HEK293 (cell line): ENCODE measurements at regions not wholly inside any gene's neighbourhood (a gene's known extent, or its start where the extent isn't known, plus 50 kb on each side); places are given as distances from the start of the nearest gene placed in this dataset.

Source experiments
- CTCF ChIA-PET: fragments of 350-600 bp; formaldehyde crosslinking; extraction: SDS; loops from one replicate; lab custom pipeline; 2021; ENCODE audit warnings: antibody characterized with exemption; lab: Yijun Ruan, JAX
- POLR2A ChIA-PET: fragments of 300-600 bp; formaldehyde crosslinking; extraction: SDS; loops from one replicate; lab custom pipeline; 2020; ENCODE audit warnings: antibody characterized with exemption, inconsistent platforms; lab: Yijun Ruan, JAX
- H3K27ac ChIP-seq: fragments of 200-500 bp; sonication (Bioruptor generic); 2 replicates; pipeline ENCODE4 v1.5.1; 2014; ENCODE audit warnings: low read depth, low read length, control low read depth, inconsistent platforms; ENCODE audit errors: extremely low read depth
- H3K36me3 ChIP-seq, 2 experiments: fragments of 200-500 bp in 1 of 2; sonication (Bioruptor generic) in 1 of 2; 1 replicate in 1 of 2; 2 replicates in 1 of 2; pipeline ENCODE4 v1.5.1; 2014 to 2017; ENCODE audit warnings: inconsistent platforms in 2 of 2, low read length in 2 of 2; ENCODE audit not compliant: control insufficient read depth in 2 of 2, insufficient read depth in 1 of 2
- H3K4me1 ChIP-seq: fragments of 200-500 bp; sonication (Bioruptor generic); 2 replicates; pipeline ENCODE4 v1.5.1; 2014; ENCODE audit warnings: mild to moderate bottlenecking, low read length, inconsistent platforms; ENCODE audit not compliant: control insufficient read depth, insufficient read depth
- H3K4me3 ChIP-seq: 2 replicates; pipeline ENCODE4 v1.5.1; 2011; ENCODE audit warnings: low read depth, mild to moderate bottlenecking, control low read depth, low read length, moderate library complexity
- H3K9me3 ChIP-seq: fragments of 200-500 bp; sonication (Bioruptor generic); 2 replicates; pipeline ENCODE4 v1.5.1; 2014; ENCODE audit warnings: low read depth, low read length, inconsistent platforms; ENCODE audit not compliant: control insufficient read depth, insufficient read depth
- MZF1 ChIP-seq: fragments of 450-650 bp; formaldehyde crosslinking; IDR thresholded peaks from 2 replicates; pipeline ENCODE4 v1.5.1; 2017; ENCODE audit warnings: missing biosample characterization, missing genetic modification characterization, borderline replicate concordance
- TSHZ1 ChIP-seq: fragments of 450-650 bp; formaldehyde crosslinking; IDR thresholded peaks from 2 replicates; pipeline ENCODE4 v1.5.1; 2016; ENCODE audit warnings: missing biosample characterization, missing genetic modification characterization, borderline replicate concordance
- ZNF112 ChIP-seq: fragments of 450-650 bp; formaldehyde crosslinking; IDR thresholded peaks from 2 replicates; pipeline ENCODE4 v1.5.0; 2017; ENCODE audit warnings: missing biosample characterization, missing genetic modification characterization
- ZNF157 ChIP-seq: fragments of 450-650 bp; formaldehyde crosslinking; IDR thresholded peaks from 2 replicates; pipeline ENCODE4 v1.5.1; 2016; ENCODE audit warnings: missing biosample characterization, missing genetic modification characterization
- ZNF169 ChIP-seq: fragments of 450-650 bp; formaldehyde crosslinking; IDR thresholded peaks from 2 replicates; pipeline ENCODE4 v1.5.1; 2016; ENCODE audit warnings: missing biosample characterization, missing genetic modification characterization
- ZNF174 ChIP-seq: fragments of 450-650 bp; formaldehyde crosslinking; IDR thresholded peaks from 2 replicates; pipeline ENCODE4 v1.5.0; 2017; ENCODE audit warnings: missing biosample characterization, mild to moderate bottlenecking, missing genetic modification characterization
- ZNF23 ChIP-seq: fragments of 450-650 bp; formaldehyde crosslinking; IDR thresholded peaks from 2 replicates; pipeline ENCODE4 v1.5.1; 2016; ENCODE audit warnings: missing biosample characterization, missing genetic modification characterization, borderline replicate concordance
- ZNF280D ChIP-seq: fragments of 450-650 bp; formaldehyde crosslinking; IDR thresholded peaks from 2 replicates; pipeline ENCODE4 v1.5.1; 2016; ENCODE audit warnings: missing biosample characterization, missing genetic modification characterization
- ZNF449 ChIP-seq: fragments of 450-650 bp; formaldehyde crosslinking; IDR thresholded peaks from 2 replicates; pipeline ENCODE4 v1.5.1; 2017; ENCODE audit warnings: missing biosample characterization, mild to moderate bottlenecking, missing genetic modification characterization, moderate library complexity
- ZNF549 ChIP-seq: fragments of 450-650 bp; IDR thresholded peaks from 2 replicates; pipeline ENCODE4 v1.5.1; 2018; ENCODE audit warnings: missing biosample characterization, missing genetic modification characterization, mild to moderate bottlenecking, inconsistent platforms, moderate library complexity
- ZNF629 ChIP-seq: fragments of 450-650 bp; formaldehyde crosslinking; IDR thresholded peaks from 2 replicates; pipeline ENCODE4 v1.5.1; 2017; ENCODE audit warnings: missing biosample characterization, missing genetic modification characterization
- ZNF747 ChIP-seq: fragments of 450-650 bp; formaldehyde crosslinking; IDR thresholded peaks from 2 replicates; pipeline ENCODE4 v1.5.1; 2016; ENCODE audit warnings: missing biosample characterization, missing genetic modification characterization
- TF ChIP-seq, protein P1 (sequence below): fragments of 450-650 bp; formaldehyde crosslinking; IDR thresholded peaks from 2 replicates; pipeline ENCODE4 v1.5.1; 2016; ENCODE audit warnings: missing biosample characterization, missing genetic modification characterization
- TF ChIP-seq, protein P2 (sequence below): sonication (generic); formaldehyde crosslinking; IDR thresholded peaks from 2 replicates; pipeline ENCODE4 v1.8.1; 2022; ENCODE audit warnings: mild to moderate bottlenecking, moderate library complexity, missing genetic modification reagents
- TF ChIP-seq, protein P3 (sequence below): fragments of 450-650 bp; formaldehyde crosslinking; conservative IDR thresholded peaks from 2 replicates; pipeline ENCODE4 v1.5.1; 2016; ENCODE audit warnings: low read depth, missing biosample characterization, missing genetic modification characterization
- TF ChIP-seq, protein P4 (sequence below): fragments of 450-650 bp; formaldehyde crosslinking; IDR thresholded peaks from 2 replicates; pipeline ENCODE4 v1.5.1; 2016; ENCODE audit warnings: missing biosample characterization, missing genetic modification characterization

GRCh38 chr1:165116732-165117131, 239.8 kb downstream of the LMX1A start (continued):
- no peak for TF ChIP-seq ZNF629 (tag by site-specific recombination)
- no peak for TF ChIP-seq ZNF169 (tag by site-specific recombination)
- TF ChIP-seq ZNF157: no peak
- no peak for TF ChIP-seq ZNF174 (tag by site-specific recombination)
- no peak for TF ChIP-seq ZNF112
- TF ChIP-seq TSHZ1 (tag by site-specific recombination): no peak
- TF ChIP-seq ZNF449 (tag by site-specific recombination): no peak
- no peak for TF ChIP-seq ZNF280D (tag by site-specific recombination)
- TF ChIP-seq, protein P1, sequence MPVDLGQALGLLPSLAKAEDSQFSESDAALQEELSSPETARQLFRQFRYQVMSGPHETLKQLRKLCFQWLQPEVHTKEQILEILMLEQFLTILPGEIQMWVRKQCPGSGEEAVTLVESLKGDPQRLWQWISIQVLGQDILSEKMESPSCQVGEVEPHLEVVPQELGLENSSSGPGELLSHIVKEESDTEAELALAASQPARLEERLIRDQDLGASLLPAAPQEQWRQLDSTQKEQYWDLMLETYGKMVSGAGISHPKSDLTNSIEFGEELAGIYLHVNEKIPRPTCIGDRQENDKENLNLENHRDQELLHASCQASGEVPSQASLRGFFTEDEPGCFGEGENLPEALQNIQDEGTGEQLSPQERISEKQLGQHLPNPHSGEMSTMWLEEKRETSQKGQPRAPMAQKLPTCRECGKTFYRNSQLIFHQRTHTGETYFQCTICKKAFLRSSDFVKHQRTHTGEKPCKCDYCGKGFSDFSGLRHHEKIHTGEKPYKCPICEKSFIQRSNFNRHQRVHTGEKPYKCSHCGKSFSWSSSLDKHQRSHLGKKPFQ (tag by site-specific recombination): no peak
- TF ChIP-seq, all 188 proteins: peak for 0

DNA sequence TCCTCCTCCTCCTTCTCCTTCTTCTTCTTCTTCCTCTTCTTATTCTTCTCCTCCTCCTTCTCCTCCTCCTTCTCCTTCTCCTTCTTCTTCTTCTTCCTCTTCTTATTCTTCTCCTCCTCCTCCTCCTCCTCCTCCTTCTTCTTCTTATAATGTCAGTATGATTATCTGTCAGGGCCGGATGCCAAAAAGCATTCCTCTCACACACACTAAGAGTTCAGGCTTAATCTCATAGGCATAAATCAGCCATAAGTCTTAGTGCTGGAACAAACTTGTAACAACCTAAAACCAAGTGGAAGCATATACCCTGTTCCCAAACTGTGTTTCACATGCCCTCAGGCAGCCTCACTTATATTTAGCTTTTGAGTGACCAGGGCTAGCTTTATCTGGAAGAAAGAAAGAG, 240.3 kb downstream of the LMX1A start:
- ChIA-PET POLR2A (no interaction called here), CTCF (interaction anchor here (0.7 to 1.7 kb wide), 5 partner anchors 10 to 258 kb away, joined by 3 to 4 read pairs (median 3); no protein-coding TSS in a partner anchor)
- H3K36me3 ChIP-seq: no peaks in the 10 kb centered on the region
- no peak overlapping the region for H3K27ac ChIP-seq
- no peaks in the 10 kb centered on the region for H3K9me3 ChIP-seq
- no peak overlapping the region for H3K4me3 ChIP-seq
- H3K4me1 ChIP-seq: no peaks in the 10 kb centered on the region
- TF ChIP-seq, protein P2, sequence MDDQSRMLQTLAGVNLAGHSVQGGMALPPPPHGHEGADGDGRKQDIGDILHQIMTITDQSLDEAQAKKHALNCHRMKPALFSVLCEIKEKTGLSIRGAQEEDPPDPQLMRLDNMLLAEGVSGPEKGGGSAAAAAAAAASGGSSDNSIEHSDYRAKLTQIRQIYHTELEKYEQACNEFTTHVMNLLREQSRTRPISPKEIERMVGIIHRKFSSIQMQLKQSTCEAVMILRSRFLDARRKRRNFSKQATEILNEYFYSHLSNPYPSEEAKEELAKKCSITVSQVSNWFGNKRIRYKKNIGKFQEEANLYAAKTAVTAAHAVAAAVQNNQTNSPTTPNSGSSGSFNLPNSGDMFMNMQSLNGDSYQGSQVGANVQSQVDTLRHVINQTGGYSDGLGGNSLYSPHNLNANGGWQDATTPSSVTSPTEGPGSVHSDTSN: no peak
- TF ChIP-seq ZNF280D (tag by site-specific recombination): no peak
- TF ChIP-seq ZNF747 (tag by site-specific recombination): no peak
- no peak for TF ChIP-seq ZNF549 (tag by site-specific recombination)
- TF ChIP-seq, protein P3, sequence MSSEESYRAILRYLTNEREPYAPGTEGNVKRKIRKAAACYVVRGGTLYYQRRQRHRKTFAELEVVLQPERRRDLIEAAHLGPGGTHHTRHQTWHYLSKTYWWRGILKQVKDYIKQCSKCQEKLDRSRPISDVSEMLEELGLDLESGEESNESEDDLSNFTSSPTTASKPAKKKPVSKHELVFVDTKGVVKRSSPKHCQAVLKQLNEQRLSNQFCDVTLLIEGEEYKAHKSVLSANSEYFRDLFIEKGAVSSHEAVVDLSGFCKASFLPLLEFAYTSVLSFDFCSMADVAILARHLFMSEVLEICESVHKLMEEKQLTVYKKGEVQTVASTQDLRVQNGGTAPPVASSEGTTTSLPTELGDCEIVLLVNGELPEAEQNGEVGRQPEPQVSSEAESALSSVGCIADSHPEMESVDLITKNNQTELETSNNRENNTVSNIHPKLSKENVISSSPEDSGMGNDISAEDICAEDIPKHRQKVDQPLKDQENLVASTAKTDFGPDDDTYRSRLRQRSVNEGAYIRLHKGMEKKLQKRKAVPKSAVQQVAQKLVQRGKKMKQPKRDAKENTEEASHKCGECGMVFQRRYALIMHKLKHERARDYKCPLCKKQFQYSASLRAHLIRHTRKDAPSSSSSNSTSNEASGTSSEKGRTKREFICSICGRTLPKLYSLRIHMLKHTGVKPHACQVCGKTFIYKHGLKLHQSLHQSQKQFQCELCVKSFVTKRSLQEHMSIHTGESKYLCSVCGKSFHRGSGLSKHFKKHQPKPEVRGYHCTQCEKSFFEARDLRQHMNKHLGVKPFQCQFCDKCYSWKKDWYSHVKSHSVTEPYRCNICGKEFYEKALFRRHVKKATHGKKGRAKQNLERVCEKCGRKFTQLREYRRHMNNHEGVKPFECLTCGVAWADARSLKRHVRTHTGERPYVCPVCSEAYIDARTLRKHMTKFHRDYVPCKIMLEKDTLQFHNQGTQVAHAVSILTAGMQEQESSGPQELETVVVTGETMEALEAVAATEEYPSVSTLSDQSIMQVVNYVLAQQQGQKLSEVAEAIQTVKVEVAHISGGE (tag by site-specific recombination): no peak
- no peak for TF ChIP-seq ZNF23 (tag by site-specific recombination)
- TF ChIP-seq MZF1: no peak
- no peak for TF ChIP-seq ZNF112
- TF ChIP-seq, protein P4, sequence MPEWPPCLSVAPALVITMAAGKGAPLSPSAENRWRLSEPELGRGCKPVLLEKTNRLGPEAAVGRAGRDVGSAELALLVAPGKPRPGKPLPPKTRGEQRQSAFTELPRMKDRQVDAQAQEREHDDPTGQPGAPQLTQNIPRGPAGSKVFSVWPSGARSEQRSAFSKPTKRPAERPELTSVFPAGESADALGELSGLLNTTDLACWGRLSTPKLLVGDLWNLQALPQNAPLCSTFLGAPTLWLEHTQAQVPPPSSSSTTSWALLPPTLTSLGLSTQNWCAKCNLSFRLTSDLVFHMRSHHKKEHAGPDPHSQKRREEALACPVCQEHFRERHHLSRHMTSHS (tag by site-specific recombination): no peak
